ENCODE measurements at regions not wholly inside any gene's neighbourhood (a gene's known extent, or its start where the extent isn't known, plus 50 kb on each side); places are given as distances from the start of the nearest gene placed in this dataset.
A peak's percentile ranks its signal among the peaks of the same experiment; 100 is the strongest.

GRCh38 chr15:72933976-72934375 is 118.3 kb upstream of the NEO1 start:
- no peaks in the 10 kb centered on the region for H3K4me1 ChIP-seq (ENCODE audit: control insufficient read depth, extremely low read depth, insufficient read depth, low read length)
- no peaks in the 10 kb centered on the region for H3K27me3 ChIP-seq (ENCODE audit: control insufficient read depth, insufficient read depth, low read length)
- no peaks in the 10 kb centered on the region for H3K9me3 ChIP-seq (ENCODE audit: control insufficient read depth, insufficient read depth, low read depth, low read length)
- no peaks in the 10 kb centered on the region for H4K20me1 ChIP-seq (ENCODE audit: control insufficient read depth, extremely low read depth, insufficient read depth, low read length)
- TF ChIP-seq EZH2 (IDR thresholded peaks at IDR 0.05; ENCODE audit: low read length, missing control alignments) (no peak), CTCF (conservative IDR thresholded peaks at IDR 0.05 in 1 of 2, IDR thresholded peaks at IDR 0.05 in 1 of 2; ENCODE audit: low read depth in 1 of 2, low read length in 2 of 2) (no peak)
- peak in 1 of 2 donors; percentile 42 for DNase-seq (ENCODE audit: low read depth in 2 of 2)
- H3K36me3 ChIP-seq (ENCODE audit: control insufficient read depth, insufficient read depth, low read length) = no peaks in the 10 kb centered on the region
- no peak overlapping the region for H3K4me2 ChIP-seq (ENCODE audit: extremely low read depth, insufficient read depth, low read length)
- no peak overlapping the region for H2AFZ ChIP-seq (ENCODE audit: low read length)
- no peak overlapping the region for H3K27ac ChIP-seq (ENCODE audit: insufficient read depth, low read length)
- no peaks in the 10 kb centered on the region for H3K79me2 ChIP-seq (ENCODE audit: control insufficient read depth, insufficient read depth, low read length)
- no peak overlapping the region for H3K9ac ChIP-seq (ENCODE audit: insufficient read depth, low read length)
- no peak overlapping the region for H3K4me3 ChIP-seq (replicated peaks in 1 of 4; ENCODE audit: control extremely low read depth in 1 of 4, insufficient read depth in 1 of 4, low read depth in 3 of 4, low read length in 4 of 4)

- H3K4me3 ChIP-seq (replicated peaks in 1 of 4; ENCODE audit: control extremely low read depth in 1 of 4, insufficient read depth in 1 of 4, low read depth in 3 of 4, low read length in 4 of 4) = no peak overlapping the region
- no peak overlapping the region for H2AFZ ChIP-seq (ENCODE audit: low read length)
- H3K79me2 ChIP-seq (ENCODE audit: control insufficient read depth, insufficient read depth, low read length) = no peaks in the 10 kb centered on the region
- no peak overlapping the region for H3K4me2 ChIP-seq (ENCODE audit: extremely low read depth, insufficient read depth, low read length)
- H3K9me3 ChIP-seq (ENCODE audit: control insufficient read depth, insufficient read depth, low read depth, low read length) = no peaks in the 10 kb centered on the region
- H4K20me1 ChIP-seq (ENCODE audit: control insufficient read depth, extremely low read depth, insufficient read depth, low read length) = no peaks in the 10 kb centered on the region
- H3K27ac ChIP-seq (ENCODE audit: insufficient read depth, low read length) = no peak overlapping the region
- H3K27me3 ChIP-seq (ENCODE audit: control insufficient read depth, insufficient read depth, low read length) = no peaks in the 10 kb centered on the region
- TF ChIP-seq EZH2 (IDR thresholded peaks at IDR 0.05; ENCODE audit: low read length, missing control alignments) = no peak
- no peak for TF ChIP-seq CTCF (conservative IDR thresholded peaks at IDR 0.05 in 1 of 2, IDR thresholded peaks at IDR 0.05 in 1 of 2; ENCODE audit: low read depth in 1 of 2, low read length in 2 of 2)
- no peak overlapping the region for H3K9ac ChIP-seq (ENCODE audit: insufficient read depth, low read length)
- DNase-seq (ENCODE audit: low read depth in 2 of 2) = no peak
- no peaks in the 10 kb centered on the region for H3K4me1 ChIP-seq (ENCODE audit: control insufficient read depth, extremely low read depth, insufficient read depth, low read length)
- no peaks in the 10 kb centered on the region for H3K36me3 ChIP-seq (ENCODE audit: control insufficient read depth, insufficient read depth, low read length)
These were observed 119.8 kb upstream of the NEO1 start for GRCh38 chr15:72932472-72932871.

- Histone ChIP-seq H3K9ac (ENCODE audit: insufficient read depth, low read length) (no peak overlapping the region), H3K9me3 (ENCODE audit: control insufficient read depth, insufficient read depth, low read depth, low read length) (no peaks in the 10 kb centered on the region), H2AFZ (ENCODE audit: low read length) (no peak overlapping the region), H3K4me1 (ENCODE audit: control insufficient read depth, extremely low read depth, insufficient read depth, low read length) (no peaks in the 10 kb centered on the region), H4K20me1 (ENCODE audit: control insufficient read depth, extremely low read depth, insufficient read depth, low read length) (no peaks in the 10 kb centered on the region), H3K27ac (ENCODE audit: insufficient read depth, low read length) (no peak overlapping the region), H3K36me3 (ENCODE audit: control insufficient read depth, insufficient read depth, low read length) (no peaks in the 10 kb centered on the region), H3K27me3 (ENCODE audit: control insufficient read depth, insufficient read depth, low read length) (no peaks in the 10 kb centered on the region), H3K4me2 (ENCODE audit: extremely low read depth, insufficient read depth, low read length) (no peak overlapping the region), H3K4me3 (replicated peaks in 1 of 4; ENCODE audit: control extremely low read depth in 1 of 4, insufficient read depth in 1 of 4, low read depth in 3 of 4, low read length in 4 of 4) (no peak overlapping the region), H3K79me2 (ENCODE audit: control insufficient read depth, insufficient read depth, low read length) (no peaks in the 10 kb centered on the region)
- DNase-seq (ENCODE audit: low read depth in 2 of 2) = no peak
- TF ChIP-seq CTCF (conservative IDR thresholded peaks at IDR 0.05 in 1 of 2, IDR thresholded peaks at IDR 0.05 in 1 of 2; ENCODE audit: low read depth in 1 of 2, low read length in 2 of 2) (no peak), EZH2 (IDR thresholded peaks at IDR 0.05; ENCODE audit: low read length, missing control alignments) (no peak)
These were observed 124.8 kb upstream of the NEO1 start for GRCh38 chr15:72927451-72927850.
